PC-3 (cell line): ENCODE measurements at regions not wholly inside any gene's neighbourhood (a gene's known extent, or its start where the extent isn't known, plus 50 kb on each side); places are given as distances from the start of the nearest gene placed in this dataset.
A peak's percentile ranks its signal among the peaks of the same experiment; 100 is the strongest.

Experiments used
- ATAC-seq: fragments of 200-7000 bp; cut with Tn5 transposase; 2 replicates; pipeline ENCODE4 v1.9.1; 2020; ENCODE audit warnings: mild to moderate bottlenecking, moderate library complexity
- BruUV-seq: library from RNA; stranded (reverse); fragments of 400-500 nt; replicated peaks from 2 replicates; lab custom pipeline; 2021; lab: Mats Ljungman, UMichigan
- CTCF ChIA-PET: fragments of 300-600 bp; sonication (Branson Sonifier 250); formaldehyde crosslinking; loops from one replicate; lab custom pipeline; 2022; ENCODE audit warnings: antibody characterized with exemption; lab: Charles Lee
- POLR2A ChIA-PET: fragments of 300-600 bp; sonication (Branson Sonifier 250); formaldehyde crosslinking; loops from one replicate; lab custom pipeline; 2022; ENCODE audit warnings: antibody characterized with exemption; ENCODE audit not compliant: unreplicated experiment; lab: Charles Lee
- DNase-seq: peaks from one replicate; pipeline ENCODE4 v3.0.0-alpha.2; 2015
- H2AFZ ChIP-seq: fragments of 300-600 bp; sonication (generic); 2 replicates; pipeline ENCODE4 v1.6.0; 2016; ENCODE audit warnings: antibody characterized with exemption, low read length
- H3F3A ChIP-seq: fragments of 300-600 bp; sonication (generic); one replicate; pipeline ENCODE4 v1.6.0; 2017; ENCODE audit warnings: antibody characterized with exemption, low read length, control low read depth, mild to moderate bottlenecking; ENCODE audit not compliant: unreplicated experiment
- H3K27ac ChIP-seq: fragments of 300-600 bp; sonication (generic); 2 replicates; pipeline ENCODE4 v1.5.1; 2016; ENCODE audit warnings: mild to moderate bottlenecking, low read length
- H3K27me3 ChIP-seq: fragments of 300-600 bp; sonication (generic); 2 replicates; pipeline ENCODE4 v1.6.1; 2016; ENCODE audit warnings: low read length, mixed read lengths
- H3K36me3 ChIP-seq: fragments of 300-600 bp; sonication (generic); 2 replicates; pipeline ENCODE4 v1.6.1; 2016; ENCODE audit warnings: low read depth, mixed run types, low read length, mixed read lengths
- H3K4me1 ChIP-seq: fragments of 300-600 bp; sonication (generic); 2 replicates; pipeline ENCODE4 v1.5.1; 2016; ENCODE audit warnings: low read length; ENCODE audit not compliant: insufficient read depth
- H3K4me2 ChIP-seq: fragments of 300-600 bp; sonication (generic); 2 replicates; pipeline ENCODE4 v1.6.0; 2016; ENCODE audit warnings: low read length
- H3K4me3 ChIP-seq: fragments of 300-600 bp; sonication (generic); 2 replicates; pipeline ENCODE4 v1.5.1; 2016; ENCODE audit warnings: mild to moderate bottlenecking, low read length, mixed read lengths
- H3K79me2 ChIP-seq: fragments of 300-600 bp; sonication (generic); 2 replicates; pipeline ENCODE4 v1.6.1; 2017; ENCODE audit warnings: low read length, mixed read lengths
- H3K9ac ChIP-seq: fragments of 300-600 bp; sonication (generic); 2 replicates; pipeline ENCODE4 v1.6.0; 2016; ENCODE audit warnings: mild to moderate bottlenecking, low read length
- H3K9me2 ChIP-seq: fragments of 300-600 bp; sonication (generic); replicated peaks from 2 replicates; pipeline ENCODE4 v1.6.1; 2016; ENCODE audit warnings: mixed run types, low read length, mixed read lengths
- H3K9me3 ChIP-seq: fragments of 300-600 bp; sonication (generic); 2 replicates; pipeline ENCODE4 v1.6.1; 2016; ENCODE audit warnings: low read length, mixed read lengths
- H4K20me1 ChIP-seq: fragments of 300-600 bp; sonication (generic); 2 replicates; pipeline ENCODE4 v1.6.1; 2016; ENCODE audit warnings: low read length, mixed read lengths
- CTCF ChIP-seq: fragments of 300-600 bp; sonication (generic); conservative IDR thresholded peaks from 2 replicates; pipeline ENCODE4 v1.5.1; 2017; ENCODE audit warnings: antibody characterized with exemption, low read depth, mild to moderate bottlenecking, low read length
- EZH2 ChIP-seq: fragments of 300-600 bp; sonication (generic); IDR thresholded peaks from one replicate; pipeline ENCODE4 v1.6.1; 2017; ENCODE audit warnings: antibody characterized with exemption, mild to moderate bottlenecking, low read length; ENCODE audit not compliant: unreplicated experiment
- EZH2phosphoT487 ChIP-seq: fragments of 300-600 bp; sonication (generic); IDR thresholded peaks from 2 replicates; pipeline ENCODE4 v1.6.1; 2018; ENCODE audit warnings: mild to moderate bottlenecking, antibody characterized with exemption, low read length, borderline replicate concordance
- intact Hi-C: fragments of 100-400 bp; cut with micrococcal nuclease; formaldehyde crosslinking; loops from 2 replicates; pipeline ENCODE4 v1.9.0; 2023

GRCh38 chr4:38287101-38287851 lies 327.1 kb downstream of the PTTG2 start:
- CTCF ChIA-PET: no interaction called here
- no peak overlapping the region for H2AFZ ChIP-seq
- H3K27ac ChIP-seq: no peak overlapping the region
- H3K36me3 ChIP-seq: no peaks in the 10 kb centered on the region
- no TSS peak for BruUV-seq
- intact Hi-C loops: no loop called here
- H3K9me3 ChIP-seq: no peaks in the 10 kb centered on the region
- no peak overlapping the region for H3K4me3 ChIP-seq
- DNase-seq (no peak), ATAC-seq (no peak)
- H3K27me3 ChIP-seq: no peaks in the 10 kb centered on the region
- peaks cover 8% of the 10 kb centered on the region for H3K4me1 ChIP-seq
- no peaks in the 10 kb centered on the region for H3K79me2 ChIP-seq
- H3K4me2 ChIP-seq: no peak overlapping the region
- no peaks in the 10 kb centered on the region for H3K9me2 ChIP-seq
- TF ChIP-seq CTCF: no peak
- no peak for TF ChIP-seq EZH2phosphoT487
- TF ChIP-seq EZH2: no peak
- no peak overlapping the region for H3K9ac ChIP-seq
- POLR2A ChIA-PET: interaction anchor here (0.6 kb wide), 1 partner anchor 107 kb away, joined by 3 read pairs; no protein-coding TSS in a partner anchor
- H4K20me1 ChIP-seq: no peaks in the 10 kb centered on the region
- H3F3A ChIP-seq: no peaks in the 10 kb centered on the region

- no peak overlapping the region for H3K27ac ChIP-seq
- H3K36me3 ChIP-seq: no peaks in the 10 kb centered on the region
- ChIA-PET CTCF (no interaction called here), POLR2A (no interaction called here)
- no peak overlapping the region for H2AFZ ChIP-seq
- no peak overlapping the region for H3K4me2 ChIP-seq
- no peaks in the 10 kb centered on the region for H4K20me1 ChIP-seq
- intact Hi-C loops: no loop called here
- no peak for DNase-seq
- H3F3A ChIP-seq: no peaks in the 10 kb centered on the region
- H3K9me2 ChIP-seq: no peaks in the 10 kb centered on the region
- peaks cover 8% of the 10 kb centered on the region for H3K4me1 ChIP-seq
- no peak overlapping the region for H3K4me3 ChIP-seq
- BruUV-seq: no TSS peak
- H3K79me2 ChIP-seq: no peaks in the 10 kb centered on the region
- no peak overlapping the region for H3K9ac ChIP-seq
- TF ChIP-seq EZH2phosphoT487: no peak
- no peak for TF ChIP-seq CTCF
- no peak for TF ChIP-seq EZH2
- no peak for ATAC-seq
- H3K27me3 ChIP-seq: no peaks in the 10 kb centered on the region
- H3K9me3 ChIP-seq: no peaks in the 10 kb centered on the region
Observed at GRCh38 chr4:38289553-38289952, 329.4 kb downstream of the PTTG2 start.

GRCh38 chr4:38290366-38290765 lies 330.2 kb downstream of the PTTG2 start:
- ATAC-seq: peak; percentile 55

More at GRCh38 chr4:38290366-38290765, 330.2 kb downstream of the PTTG2 start:
- Histone ChIP-seq H3K27ac (no peak overlapping the region), H4K20me1 (no peaks in the 10 kb centered on the region), H3K9me2 (no peaks in the 10 kb centered on the region), H3K9me3 (no peaks in the 10 kb centered on the region), H3K4me3 (no peak overlapping the region), H3K9ac (no peak overlapping the region), H3K36me3 (no peaks in the 10 kb centered on the region), H3K4me1 (peaks cover 8% of the 10 kb centered on the region), H3K79me2 (no peaks in the 10 kb centered on the region), H3F3A (no peaks in the 10 kb centered on the region), H3K4me2 (no peak overlapping the region), H3K27me3 (no peaks in the 10 kb centered on the region), H2AFZ (no peak overlapping the region)
- CTCF ChIA-PET: interaction anchor here (0.6 kb wide), 1 partner anchor 576 kb away, joined by 3 read pairs; no protein-coding TSS in a partner anchor
- POLR2A ChIA-PET: no interaction called here
- DNase-seq: peak; percentile 55
- BruUV-seq: no TSS peak
- intact Hi-C loops: no loop called here
- TF ChIP-seq EZH2 (no peak), CTCF (no peak), EZH2phosphoT487 (no peak)
